NCI-H524 treated with DMSO at 0.1 percent for 48 hours (cell line): ENCODE measurements at regions not wholly inside any gene's neighbourhood (a gene's known extent, or its start where the extent isn't known, plus 50 kb on each side); places are given as distances from the start of the nearest gene placed in this dataset.
"Not testable (repeated sequence)": the region's sequence is repeated elsewhere in the genome, so short reads cannot be mapped to it uniquely, and the experiment has no call there.

Source experiments
- DNase-seq: peaks from one replicate; lab custom pipeline; 2025; lab: John Stamatoyannopoulos, UW

DNA sequence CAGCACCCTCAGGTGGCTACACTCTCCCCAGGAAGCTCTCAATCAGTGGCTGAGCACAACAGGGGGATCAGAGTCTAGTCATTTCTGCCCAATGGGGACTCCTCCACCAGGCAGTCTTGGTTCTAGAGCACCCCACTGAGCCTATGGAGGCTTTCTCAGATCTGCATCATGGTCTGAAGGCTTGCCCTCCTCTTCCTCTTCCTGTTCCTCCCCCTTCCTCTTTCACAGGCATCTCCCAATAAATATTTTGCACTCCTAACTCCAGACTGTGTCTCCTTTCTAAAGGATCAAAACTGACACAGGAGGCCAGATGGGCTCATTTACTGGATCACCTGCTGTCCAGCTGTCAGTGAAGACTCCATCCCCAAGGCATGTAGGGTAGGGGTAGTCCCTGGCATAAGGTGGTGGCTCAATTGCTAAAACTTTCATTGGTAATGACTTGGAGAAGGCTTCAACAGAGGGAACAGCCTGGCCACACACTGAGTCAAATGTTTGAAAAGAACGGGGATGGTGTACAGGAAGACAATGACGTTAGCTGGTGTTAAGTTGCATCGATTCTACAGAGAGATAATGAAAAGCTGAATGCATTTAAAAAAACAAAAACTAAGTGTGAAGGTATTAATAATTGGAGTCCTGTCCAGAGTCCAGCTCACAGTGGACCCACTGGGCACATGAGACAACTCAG lies 84.2 kb upstream of the SLC2A1 start:
- DNase-seq = peak; percentile 94

DNA sequence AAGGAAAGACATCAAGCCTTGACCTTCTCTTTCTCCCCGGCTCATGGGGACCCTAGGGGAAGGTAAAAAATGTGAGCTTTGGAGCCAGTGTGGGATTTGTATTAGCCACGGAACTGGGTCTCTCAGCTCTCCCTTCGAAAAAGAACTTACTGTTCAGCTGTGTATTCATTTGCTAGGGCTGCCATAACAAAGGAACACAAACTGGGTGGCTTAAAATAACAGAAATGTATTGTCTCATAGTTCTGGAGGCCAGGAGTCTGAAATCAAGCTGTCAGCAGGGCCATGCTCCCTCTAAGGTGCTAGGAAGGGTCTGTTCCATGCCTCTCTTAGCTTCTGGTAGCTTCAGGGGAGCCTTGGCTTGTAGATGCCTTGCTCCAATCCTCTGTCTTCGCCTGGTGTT lies 83.5 kb upstream of the SLC2A1 start:
- no peak for DNase-seq

- DNase-seq = peak; percentile 5
Measured at GRCh38 chr1:43041591-43041990, 82.9 kb upstream of the SLC2A1 start.

GRCh38 chr1:43039228-43040055 lies 80.8 kb upstream of the SLC2A1 start:
- DNase-seq = no peak

DNA sequence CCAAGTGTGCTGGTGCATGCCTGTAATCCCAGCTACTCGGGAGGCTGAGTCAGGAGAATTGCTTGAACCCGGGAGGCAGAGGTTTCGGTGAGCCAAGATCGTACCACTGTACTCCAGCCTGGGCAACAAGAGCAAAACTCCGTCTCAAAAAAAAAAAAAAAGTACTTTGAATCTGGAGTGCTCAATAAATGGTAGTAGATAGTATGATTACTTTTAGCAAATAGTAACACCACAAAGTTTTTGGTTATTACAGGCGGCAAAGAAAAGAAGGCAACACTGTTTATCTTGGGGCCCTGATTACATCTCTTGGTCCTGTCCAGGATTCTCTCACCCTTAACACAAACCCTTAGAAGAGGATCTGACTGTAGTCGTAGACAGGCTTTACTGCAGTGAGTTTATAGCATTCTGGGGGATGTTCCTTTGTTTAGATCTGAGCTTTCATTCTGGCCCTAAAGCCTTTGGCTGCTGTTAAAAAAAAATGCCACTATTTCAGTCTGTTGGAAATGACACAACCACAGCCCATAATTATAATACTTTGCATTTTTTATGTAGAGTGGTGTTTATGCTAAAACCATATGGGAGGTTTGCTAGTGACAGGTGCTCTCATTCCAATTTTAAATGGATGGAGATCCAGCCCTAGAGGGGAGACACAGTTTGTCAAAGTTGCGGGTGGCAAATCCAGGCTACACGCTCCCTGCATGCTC lies 79.7 kb upstream of the SLC2A1 start:
- peak; percentile 34 for DNase-seq

DNA sequence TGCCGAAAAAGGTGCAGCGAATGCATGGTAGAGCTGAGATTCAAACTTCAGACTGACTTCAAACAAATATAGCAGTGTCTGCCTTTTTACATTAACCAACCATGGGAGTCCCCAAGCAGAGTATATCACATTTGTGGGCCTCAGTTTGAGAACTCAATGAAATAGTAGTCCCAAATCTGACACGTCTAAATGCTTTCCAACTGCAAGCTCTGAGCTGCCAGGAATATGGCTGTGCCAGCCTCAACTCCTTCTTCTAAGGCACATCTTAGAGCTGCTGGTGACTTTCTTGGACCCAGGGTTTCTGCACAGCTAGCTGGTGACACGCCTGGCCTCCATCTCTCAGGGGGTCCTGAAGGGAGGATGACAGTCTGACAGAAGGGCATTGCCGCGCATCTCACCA lies 78.8 kb upstream of the SLC2A1 start:
- DNase-seq = no peak

DNA sequence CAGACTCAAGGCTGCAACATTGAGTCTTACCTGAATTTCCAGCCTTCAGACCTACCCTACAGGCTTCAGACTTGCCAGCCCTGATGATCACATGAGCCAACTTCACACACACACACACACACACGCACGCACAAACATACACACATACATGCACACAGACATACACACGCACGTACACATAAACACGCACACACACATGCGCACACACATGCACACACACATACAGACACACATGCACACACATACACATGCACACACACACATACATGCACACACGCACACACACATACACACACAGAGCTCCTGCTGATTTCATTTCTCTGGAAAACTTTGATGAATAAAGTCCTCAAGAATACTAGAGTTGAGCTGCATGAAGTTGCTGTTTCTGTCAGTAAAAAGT lies 78.3 kb upstream of the SLC2A1 start:
- DNase-seq = no peak

DNA sequence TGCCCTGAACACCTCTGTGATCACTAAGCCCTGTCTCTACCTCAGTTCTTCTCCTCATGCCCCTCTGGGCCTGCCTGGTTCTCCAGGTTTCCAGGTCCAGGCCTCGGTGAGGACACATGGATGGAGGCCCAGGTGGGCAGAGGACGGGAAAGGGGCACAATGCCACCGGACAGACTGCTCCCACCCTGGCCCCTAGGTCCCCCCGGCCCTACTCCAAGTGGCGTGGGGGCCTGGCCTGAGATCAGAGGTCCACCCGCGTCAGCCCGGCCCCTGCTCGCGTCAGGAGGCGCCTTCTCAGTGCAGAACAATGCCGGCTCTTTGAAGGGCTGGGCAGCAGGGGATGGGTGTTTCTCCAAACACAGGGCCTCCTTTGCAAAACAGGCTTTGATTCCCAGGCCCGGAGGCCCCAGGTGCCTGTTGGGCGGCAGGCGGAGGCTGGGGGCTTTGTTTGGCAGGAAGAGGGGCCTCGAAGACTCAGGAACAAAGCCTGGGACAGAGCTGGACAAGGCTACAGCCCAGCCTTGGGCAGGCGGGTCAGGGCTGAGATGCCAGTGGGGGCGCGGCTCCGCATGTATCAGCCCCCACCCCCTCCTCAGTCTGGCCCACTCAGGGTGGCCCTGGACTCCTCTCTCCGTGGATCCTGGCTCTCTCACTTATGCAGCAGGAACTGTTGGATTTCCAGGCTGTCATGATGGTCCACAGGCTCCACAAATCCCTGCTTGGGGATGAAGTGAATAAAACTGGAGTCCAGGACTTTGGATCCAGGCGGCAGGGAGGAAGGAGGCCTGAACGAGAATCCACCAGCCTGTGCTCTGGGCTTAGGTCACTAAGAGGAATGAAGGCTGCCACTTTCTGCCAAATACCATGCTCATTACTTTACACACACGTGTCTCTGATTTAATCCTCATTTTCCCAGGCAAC lies 77.4 kb upstream of the SLC2A1 start:
- DNase-seq = no peak

DNA sequence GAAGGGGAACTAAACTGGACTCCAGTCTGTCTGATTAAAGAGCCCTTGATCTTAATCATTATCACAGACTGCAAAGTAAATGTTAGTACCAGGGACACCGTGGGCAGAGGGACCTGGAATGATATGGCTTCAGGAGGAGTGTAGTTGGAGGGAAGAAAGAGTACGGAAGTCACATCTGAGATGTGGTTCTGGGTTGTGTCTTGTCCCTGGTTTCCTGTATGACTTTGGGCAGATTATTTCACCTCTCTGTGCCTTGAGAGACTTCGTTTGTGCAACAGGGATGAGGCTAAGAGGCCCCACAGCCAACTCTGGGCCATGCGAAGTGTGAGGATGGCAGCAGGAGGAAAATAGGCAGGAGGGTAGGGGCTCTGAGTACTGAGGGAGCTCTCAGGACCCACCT lies 76.1 kb upstream of the SLC2A1 start:
- no peak for DNase-seq

GRCh38 chr1:43034195-43034658 lies 75.6 kb upstream of the SLC2A1 start:
- no peak for DNase-seq

DNA sequence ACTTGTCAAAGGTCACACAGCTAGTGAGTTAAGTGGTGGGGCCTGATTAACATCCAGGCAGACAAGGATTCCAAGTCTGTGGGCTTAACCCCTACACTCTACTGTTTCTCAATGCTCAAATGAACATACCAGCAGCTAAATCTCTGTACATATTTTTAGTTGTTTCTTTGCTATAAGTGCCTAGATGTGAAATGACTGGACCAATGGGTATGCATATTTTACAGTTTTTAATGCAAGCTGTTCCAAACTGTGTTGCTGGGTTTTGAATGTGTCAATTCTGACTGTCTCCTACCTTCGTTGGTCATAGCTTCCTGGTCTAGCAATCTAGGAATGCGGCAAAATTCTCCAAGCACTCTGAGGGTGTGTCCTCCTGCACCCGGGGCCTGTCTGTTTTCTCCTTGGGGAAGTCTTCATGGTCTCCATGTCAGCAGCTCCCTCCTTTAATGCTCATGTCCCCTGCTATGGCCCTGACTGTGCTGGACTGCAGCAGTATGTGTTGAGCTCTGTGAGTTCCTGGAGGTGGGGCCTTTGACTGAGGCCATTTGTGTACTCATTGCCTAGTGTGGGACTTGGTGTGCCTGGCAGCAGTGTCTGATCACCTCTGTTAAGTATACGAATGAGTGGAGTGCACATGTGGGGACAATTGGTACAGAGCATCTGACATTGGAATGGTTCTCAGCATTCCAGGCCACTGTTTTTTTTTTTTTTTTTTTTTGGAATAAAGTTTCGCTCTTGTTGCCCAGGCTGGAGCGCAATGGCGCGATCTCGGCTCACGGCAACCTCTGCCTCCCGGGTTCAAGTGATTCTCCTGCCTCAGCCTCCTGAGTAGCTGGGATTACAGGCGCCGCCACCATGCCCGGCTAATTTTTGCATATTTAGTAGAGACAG lies 72.9 kb upstream of the SLC2A1 start:
- DNase-seq = no peak

- no peak for DNase-seq
Measured at GRCh38 chr1:43024905-43025304, 66.2 kb upstream of the SLC2A1 start.

- DNase-seq = no peak
Measured at GRCh38 chr1:43021547-43022474, 63.1 kb upstream of the SLC2A1 start.

DNA sequence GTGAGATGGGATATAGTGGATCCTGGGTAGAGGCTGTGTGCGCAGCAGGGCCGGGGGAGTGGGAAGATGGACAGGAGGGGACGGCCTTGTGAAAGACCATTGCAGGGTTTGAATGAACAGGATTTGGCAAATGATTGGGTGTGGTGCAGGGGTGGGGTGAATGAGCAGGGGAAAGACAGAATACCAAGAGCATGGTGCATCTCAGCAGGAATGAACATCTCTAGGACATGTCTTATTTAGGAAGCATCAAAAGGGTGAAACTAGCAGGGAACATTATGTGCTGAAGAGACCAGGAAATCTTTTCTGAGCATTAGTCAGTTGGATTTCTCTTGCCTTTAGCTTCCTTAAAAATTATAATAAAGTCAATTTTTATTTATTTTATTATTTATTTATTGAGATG lies 60.6 kb upstream of the SLC2A1 start:
- no peak for DNase-seq

DNA sequence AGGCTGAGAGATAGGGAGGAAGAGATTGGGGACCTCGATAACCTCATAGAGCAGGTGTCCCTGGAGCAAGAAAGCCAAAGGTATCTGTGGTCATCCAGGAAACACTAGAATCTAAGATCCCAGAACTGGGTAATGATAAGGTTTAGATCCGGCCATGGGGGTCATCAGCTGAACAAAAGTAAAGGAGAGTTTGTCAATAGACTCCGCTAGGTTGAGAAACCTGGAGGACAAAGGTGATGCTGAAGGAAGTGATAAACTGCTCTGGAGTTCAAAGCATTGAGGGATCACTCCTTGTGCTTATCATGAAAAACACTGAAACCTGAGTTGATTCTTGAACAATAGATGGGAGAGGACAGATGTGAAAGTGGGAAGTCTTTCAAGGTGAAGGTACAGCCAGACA lies 59.5 kb upstream of the SLC2A1 start:
- no peak for DNase-seq

DNA sequence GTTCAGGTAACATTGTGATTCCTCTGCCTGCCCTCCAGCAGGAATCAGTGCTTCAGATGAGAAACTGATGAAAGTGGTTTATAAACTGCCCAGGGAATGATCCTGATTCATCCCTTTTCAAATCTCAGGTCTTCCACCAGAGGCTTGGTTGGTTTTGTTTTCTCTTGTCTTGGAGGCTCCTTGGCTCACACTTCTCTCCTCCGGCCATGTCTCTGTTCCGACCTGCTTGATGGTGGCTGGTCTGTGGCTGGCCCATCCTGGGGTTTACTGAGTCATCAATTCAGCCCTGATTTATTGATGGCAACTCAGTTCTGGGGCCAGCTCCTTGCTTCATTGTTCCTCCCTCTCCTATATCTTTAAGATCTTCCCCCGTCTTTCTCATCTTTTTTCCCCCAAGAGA lies 56.6 kb upstream of the SLC2A1 start:
- no peak for DNase-seq

- not testable (repeated sequence) for DNase-seq
Measured at GRCh38 chr1:43014579-43014978, 55.9 kb upstream of the SLC2A1 start.

- DNase-seq = no peak
Measured at GRCh38 chr1:43011020-43011419, 52.4 kb upstream of the SLC2A1 start.

DNA sequence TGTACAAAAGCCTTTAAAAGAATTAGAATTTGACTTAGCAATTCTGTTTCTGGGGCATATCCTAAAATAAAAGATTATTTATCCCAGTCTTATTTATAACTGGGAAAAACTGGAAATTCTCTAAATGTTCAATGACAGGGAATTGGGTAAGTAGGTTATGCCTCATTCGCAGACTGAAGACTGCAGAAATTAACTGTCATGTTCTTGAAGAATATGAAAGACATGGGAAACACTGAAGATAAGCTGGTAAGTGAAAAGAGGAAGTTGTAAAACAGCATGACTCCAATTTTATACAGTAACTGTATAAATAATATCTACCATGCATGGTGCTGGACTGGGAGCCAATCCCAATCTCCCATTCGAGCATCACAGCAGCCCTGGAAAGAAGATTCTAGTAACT lies 50.6 kb upstream of the SLC2A1 start:
- no peak for DNase-seq
